GM12878 (cell line): ENCODE measurements at regions not wholly inside any gene's neighbourhood (a gene's known extent, or its start where the extent isn't known, plus 50 kb on each side); places are given as distances from the start of the nearest gene placed in this dataset.

Experiments
- ATAC-seq: fragments of 200-7000 bp; cut with Tn5 transposase; 3 replicates; pipeline ENCODE4 v1.9.1; 2020; ENCODE audit warnings: mild to moderate bottlenecking, moderate library complexity
- BruUV-seq: library from RNA; stranded (reverse); fragments of 400-500 nt; replicated peaks from 2 replicates; lab custom pipeline; 2021; lab: Mats Ljungman, UMichigan
- CTCF ChIA-PET: fragments of 300-600 bp; sonication (Branson Sonifier 250); formaldehyde crosslinking; extraction: SDS; loops from one replicate; lab custom pipeline; 2021; ENCODE audit warnings: inconsistent platforms; lab: Yijun Ruan, JAX
- POLR2A ChIA-PET: fragments of 350-600 bp; formaldehyde crosslinking; extraction: SDS; loops from one replicate; lab custom pipeline; 2021; ENCODE audit warnings: inconsistent platforms; lab: Charles Lee
- RAD21 ChIA-PET: fragments of 300-600 bp; sonication (Branson Sonifier 250); formaldehyde crosslinking; loops from one replicate; lab custom pipeline; 2023; ENCODE audit warnings: antibody characterized with exemption; ENCODE audit not compliant: unreplicated experiment; lab: Charles Lee
- SMC1A ChIA-PET: fragments of 300-600 bp; sonication (Branson Sonifier 250); formaldehyde crosslinking; loops from one replicate; lab custom pipeline; 2023; ENCODE audit not compliant: unreplicated experiment, uncharacterized antibody; lab: Charles Lee
- DNase-seq: peaks from one replicate; pipeline ENCODE4 v3.0.0-alpha.2; 2011; ENCODE audit warnings: low read depth, low spot score
- FAIRE-seq: peaks from 3 replicates; lab custom pipeline; 2011; peaks lifted over from hg19 to GRCh38; lab: Jason Lieb, UNC
- H2AFZ ChIP-seq: 2 replicates; pipeline ENCODE4 v1.6.0; 2011; ENCODE audit warnings: low read depth, low read length, control low read depth; ENCODE audit not compliant: control insufficient read depth
- H3K27ac ChIP-seq: 2 replicates; pipeline ENCODE4 v1.5.1; 2011; ENCODE audit warnings: control low read depth; ENCODE audit not compliant: control insufficient read depth, insufficient read depth
- H3K27me3 ChIP-seq, 2 experiments: replicated peaks in 1 of 2; 2 replicates each; pipeline versions ENCODE4 v1.6.0 to v1.6.1; 2011; ENCODE audit warnings: low read length in 1 of 2; ENCODE audit not compliant: control insufficient read depth in 2 of 2, insufficient read depth in 2 of 2
- H3K36me3 ChIP-seq, 2 experiments: 2 replicates each; pipeline ENCODE4 v1.5.1; 2011; ENCODE audit warnings: low read length in 1 of 2; ENCODE audit not compliant: control insufficient read depth in 2 of 2, insufficient read depth in 2 of 2
- H3K4me1 ChIP-seq: 2 replicates; pipeline ENCODE4 v1.6.1; 2011; ENCODE audit warnings: mild to moderate bottlenecking, low read length, moderate library complexity, mixed read lengths; ENCODE audit not compliant: control insufficient read depth, insufficient read depth
- H3K4me2 ChIP-seq: 2 replicates; pipeline ENCODE4 v1.6.0; 2011; ENCODE audit warnings: control low read depth; ENCODE audit not compliant: control insufficient read depth, insufficient read depth
- H3K4me3 ChIP-seq: fragments of 200-600 bp; sonication (generic); 2 replicates; pipeline ENCODE4 v1.5.1; 2016
- H3K79me2 ChIP-seq: 2 replicates; pipeline ENCODE4 v1.6.0; 2011; ENCODE audit warnings: low read length; ENCODE audit not compliant: control insufficient read depth, insufficient read depth
- H3K9ac ChIP-seq: 2 replicates; pipeline ENCODE4 v1.8.0; 2011; ENCODE audit warnings: low read length, control low read depth, mixed read lengths; ENCODE audit not compliant: control insufficient read depth, insufficient read depth
- H3K9me3 ChIP-seq: replicated peaks from 3 replicates; pipeline ENCODE4 v1.5.1; 2011; ENCODE audit warnings: mild to moderate bottlenecking, low read length; ENCODE audit not compliant: control insufficient read depth, insufficient read depth
- H4K20me1 ChIP-seq: 2 replicates; pipeline ENCODE4 v1.6.0; 2011; ENCODE audit not compliant: control insufficient read depth, insufficient read depth
- FOS ChIP-seq: IDR thresholded peaks from 3 replicates; pipeline ENCODE4 v1.6.1; 2011; ENCODE audit warnings: borderline replicate concordance; ENCODE audit not compliant: insufficient read length; ENCODE audit errors: extremely low read depth
- IKZF1 ChIP-seq: fragments of 450-650 bp; conservative IDR thresholded peaks from 2 replicates; pipeline ENCODE4 v1.6.1; 2017; ENCODE audit warnings: antibody characterized with exemption, mild to moderate bottlenecking
- RELA ChIP-seq: fragments of 450-650 bp; IDR thresholded peaks from 2 replicates; pipeline ENCODE4 v1.8.0; 2014; ENCODE audit warnings: borderline replicate concordance; ENCODE audit not compliant: partially characterized antibody
- RUNX3 ChIP-seq: IDR thresholded peaks from 2 replicates; pipeline ENCODE4 v1.6.1; 2012; ENCODE audit warnings: low read length, inconsistent platforms
- SUZ12 ChIP-seq: fragments of 200-600 bp; sonication (generic); IDR thresholded peaks from one replicate; pipeline ENCODE4 v1.6.1; 2018; ENCODE audit warnings: antibody characterized with exemption, mild to moderate bottlenecking; ENCODE audit not compliant: unreplicated experiment
- ZZZ3 ChIP-seq: IDR thresholded peaks from 2 replicates; pipeline ENCODE4 v1.6.1; 2011; ENCODE audit warnings: low read depth; ENCODE audit not compliant: control insufficient read depth, insufficient read length
- WGBS: methylation state at CpG from one replicate; pipeline ENCODE4 v1.1.6; 2016; ENCODE audit warnings: low lambda C conversion rate; ENCODE audit not compliant: insufficient replicate concordance, insufficient coverage; ENCODE audit errors: missing lambda C conversion rate; 5-methylcytosine and 5-hydroxymethylcytosine counted together
- in situ Hi-C: fragments of 300-500 bp; cut with MboI; formaldehyde crosslinking; loops from 9 replicates; pipeline ENCODE4 v1.14.3; 2018; ENCODE audit warnings: mixed read lengths
- intact Hi-C: fragments of 100-400 bp; cut with micrococcal nuclease; formaldehyde crosslinking; loops from one replicate; pipeline ENCODE4 v1.14.2; 2022; ENCODE audit not compliant: unreplicated experiment

- peak; percentile 31; the same call in 2 of the 3 replicates for ATAC-seq
These were observed 233.6 kb downstream of the KTN1 start for GRCh38 chr14:55813630-55814029.

GRCh38 chr14:55814064-55814463 lies 234.1 kb downstream of the KTN1 start:
- H3K4me2 ChIP-seq: no peak overlapping the region
- RAD21 ChIA-PET: no interaction called here
- intact Hi-C loops: loop anchor here (10.0 kb wide), 1 partner anchor 191 kb away; no protein-coding TSS in a partner anchor
- DNase-seq (no peak), FAIRE-seq (no peak), ATAC-seq (no peak)
- H3K27ac ChIP-seq: no peak overlapping the region
- H3K9me3 ChIP-seq: no peaks in the 10 kb centered on the region; the same call in 2 of the 3 replicates
- no peaks in the 10 kb centered on the region for H3K27me3 ChIP-seq
- POLR2A ChIA-PET: no interaction called here
- in situ Hi-C loops: no loop called here
- no peak overlapping the region for H3K4me3 ChIP-seq
- SMC1A ChIA-PET: no interaction called here
- H2AFZ ChIP-seq: no peak overlapping the region
- H3K4me1 ChIP-seq: no peaks in the 10 kb centered on the region; the same call in 1 of the 2 replicates
- no peaks in the 10 kb centered on the region for H3K36me3 ChIP-seq
- H3K9ac ChIP-seq: no peak overlapping the region
- H3K79me2 ChIP-seq: no peaks in the 10 kb centered on the region
- BruUV-seq: no TSS peak
- CTCF ChIA-PET: no interaction called here
- 28% methylated on average over 1 of the region's 1 CpG for WGBS
- TF ChIP-seq ZZZ3 (no peak), SUZ12 (no peak), FOS (no peak)
- TF ChIP-seq, all 136 proteins: peak for 0
- H4K20me1 ChIP-seq: no peaks in the 10 kb centered on the region

More at GRCh38 chr14:55813630-55814029, 233.6 kb downstream of the KTN1 start:
- no peaks in the 10 kb centered on the region; the same call in 2 of the 3 replicates for H3K9me3 ChIP-seq
- H3K36me3 ChIP-seq: no peaks in the 10 kb centered on the region
- H3K27ac ChIP-seq: no peak overlapping the region
- H3K4me3 ChIP-seq: no peak overlapping the region
- ChIA-PET SMC1A (no interaction called here), RAD21 (no interaction called here), POLR2A (no interaction called here), CTCF (no interaction called here)
- no peaks in the 10 kb centered on the region for H3K27me3 ChIP-seq
- intact Hi-C loops: loop anchor here (10.0 kb wide), 1 partner anchor 191 kb away; no protein-coding TSS in a partner anchor
- no peaks in the 10 kb centered on the region for H3K79me2 ChIP-seq
- H4K20me1 ChIP-seq: no peaks in the 10 kb centered on the region
- H3K4me1 ChIP-seq: no peaks in the 10 kb centered on the region; the same call in 1 of the 2 replicates
- DNase-seq (no peak), FAIRE-seq (no peak)
- TF ChIP-seq RUNX3 (peak; percentile 21; the same call in 1 of the 2 replicates), IKZF1 (0 out of 2 replicates have a peak, but pooled peaks have one; percentile 16), RELA (no peak)
- H2AFZ ChIP-seq: no peak overlapping the region
- no TSS peak for BruUV-seq
- no peak overlapping the region for H3K4me2 ChIP-seq
- no peak overlapping the region for H3K9ac ChIP-seq
- in situ Hi-C loops: no loop called here
- 0% methylated on average over 2 of the region's 2 CpGs for WGBS
